ENCODE measurements at regions not wholly inside any gene's neighbourhood (a gene's known extent, or its start where the extent isn't known, plus 50 kb on each side); places are given as distances from the start of the nearest gene placed in this dataset.

GRCh38 chr4:184282251-184282713 is 64.6 kb upstream of the ENPP6 start:
- H3K36me3 ChIP-seq (ENCODE audit: control insufficient read depth, insufficient read depth, low read length): no peaks in the 10 kb centered on the region
- H3K27me3 ChIP-seq (replicated peaks; ENCODE audit: control insufficient read depth, insufficient read depth, low read length): no peaks in the 10 kb centered on the region
- intact Hi-C loops (cut with micrococcal nuclease; ENCODE audit: unreplicated experiment): no loop called here
- Mint-ChIP-seq H3K36me3 (ENCODE audit: insufficient read depth, unreplicated experiment) (no peaks in the 10 kb centered on the region), H3K4me1 (ENCODE audit: low read depth, unreplicated experiment) (peaks cover 6% of the 10 kb centered on the region), H3K27ac (ENCODE audit: unreplicated experiment) (no peak overlapping the region), H3K9me3 (ENCODE audit: unreplicated experiment) (peaks cover 16% of the 10 kb centered on the region), H3K27me3 (ENCODE audit: insufficient read depth, unreplicated experiment) (no peaks in the 10 kb centered on the region), H3K4me3 (ENCODE audit: unreplicated experiment) (no peak overlapping the region)
- POLR2A ChIA-PET: no interaction called here
- H3K9me3 ChIP-seq: no peaks in the 10 kb centered on the region
- BruUV-seq (replicated peaks): no TSS peak
- CTCF ChIA-PET: no interaction called here
- no peaks in the 10 kb centered on the region for H3K4me1 ChIP-seq
- no peak for DNase-seq
- no peak for TF ChIP-seq CTCF (IDR thresholded peaks at IDR 0.05; ENCODE audit: insufficient read depth in 1 of 2, low read depth in 1 of 2, low read length in 1 of 2, severe bottlenecking in 1 of 2, unreplicated experiment in 1 of 2)
- H3K4me3 ChIP-seq (ENCODE audit: low read depth, low read length): no peak overlapping the region

- intact Hi-C loops (cut with micrococcal nuclease; ENCODE audit: unreplicated experiment): no loop called here
- Mint-ChIP-seq H3K36me3 (ENCODE audit: insufficient read depth, unreplicated experiment) (no peaks in the 10 kb centered on the region), H3K4me3 (ENCODE audit: unreplicated experiment) (no peak overlapping the region), H3K4me1 (ENCODE audit: low read depth, unreplicated experiment) (peaks cover 6% of the 10 kb centered on the region), H3K9me3 (ENCODE audit: unreplicated experiment) (peaks cover 22% of the 10 kb centered on the region), H3K27me3 (ENCODE audit: insufficient read depth, unreplicated experiment) (no peaks in the 10 kb centered on the region), H3K27ac (ENCODE audit: unreplicated experiment) (no peak overlapping the region)
- Histone ChIP-seq H3K27me3 (replicated peaks; ENCODE audit: control insufficient read depth, insufficient read depth, low read length) (no peaks in the 10 kb centered on the region), H3K36me3 (ENCODE audit: control insufficient read depth, insufficient read depth, low read length) (no peaks in the 10 kb centered on the region), H3K9me3 (peaks cover 4% of the 10 kb centered on the region; the same call in 1 of the 2 replicates), H3K4me1 (no peaks in the 10 kb centered on the region), H3K4me3 (ENCODE audit: low read depth, low read length) (no peak overlapping the region)
- DNase-seq: no peak
- ChIA-PET CTCF (interaction anchor here (0.6 kb wide), 1 partner anchor 35 kb away, joined by 4 read pairs; no protein-coding TSS in a partner anchor), POLR2A (no interaction called here)
- no TSS peak for BruUV-seq (replicated peaks)
- TF ChIP-seq CTCF (IDR thresholded peaks at IDR 0.05; ENCODE audit: insufficient read depth in 1 of 2, low read depth in 1 of 2, low read length in 1 of 2, severe bottlenecking in 1 of 2, unreplicated experiment in 1 of 2): no peak
Observed at GRCh38 chr4:184281231-184282139, 63.8 kb upstream of the ENPP6 start.

- no peak for DNase-seq
- Histone ChIP-seq H3K4me3 (ENCODE audit: low read depth, low read length) (no peak overlapping the region), H3K36me3 (ENCODE audit: control insufficient read depth, insufficient read depth, low read length) (no peaks in the 10 kb centered on the region), H3K27me3 (replicated peaks; ENCODE audit: control insufficient read depth, insufficient read depth, low read length) (no peaks in the 10 kb centered on the region), H3K9me3 (peaks cover 4% of the 10 kb centered on the region; the same call in 1 of the 2 replicates), H3K4me1 (no peaks in the 10 kb centered on the region)
- ChIA-PET POLR2A (no interaction called here), CTCF (no interaction called here)
- Mint-ChIP-seq H3K27me3 (ENCODE audit: insufficient read depth, unreplicated experiment) (no peaks in the 10 kb centered on the region), H3K4me3 (ENCODE audit: unreplicated experiment) (no peak overlapping the region), H3K4me1 (ENCODE audit: low read depth, unreplicated experiment) (peaks cover 6% of the 10 kb centered on the region), H3K9me3 (ENCODE audit: unreplicated experiment) (peaks cover 27% of the 10 kb centered on the region), H3K27ac (ENCODE audit: unreplicated experiment) (no peak overlapping the region), H3K36me3 (ENCODE audit: insufficient read depth, unreplicated experiment) (no peaks in the 10 kb centered on the region)
- TF ChIP-seq CTCF (IDR thresholded peaks at IDR 0.05; ENCODE audit: insufficient read depth in 1 of 2, low read depth in 1 of 2, low read length in 1 of 2, severe bottlenecking in 1 of 2, unreplicated experiment in 1 of 2): no peak
- no TSS peak for BruUV-seq (replicated peaks)
- intact Hi-C loops (cut with micrococcal nuclease; ENCODE audit: unreplicated experiment): no loop called here
Observed at GRCh38 chr4:184280591-184281071, 63.0 kb upstream of the ENPP6 start.

Measured in Caco-2 (cell line).